Left lung (tissue), 4 donors: ENCODE measurements at regions not wholly inside any gene's neighbourhood (a gene's known extent, or its start where the extent isn't known, plus 50 kb on each side); places are given as distances from the start of the nearest gene placed in this dataset.

Experiments used
- ATAC-seq: fragments of 200-7000 bp; cut with Tn5 transposase; one replicate; pipeline ENCODE4 v1.9.1; 2020; ENCODE audit warnings: moderate library complexity
- DNase-seq, 4 donors: peaks; one replicate each; pipeline ENCODE4 v3.0.0-alpha.2; 2013 to 2020
- H3K27ac ChIP-seq, 2 donors: fragments of 200-600 bp; sonication (generic) in 1 of 2; one replicate each; pipeline versions ENCODE4 v1.5.0 to v1.8.0; 2020 to 2021
- H3K27me3 ChIP-seq, 2 donors: fragments of 200-600 bp; sonication (generic) in 1 of 2; one replicate each; pipeline versions ENCODE4 v1.5.0 to v1.8.0; 2020 to 2021
- H3K36me3 ChIP-seq, 2 donors: fragments of 200-600 bp; sonication (generic) in 1 of 2; one replicate each; pipeline versions ENCODE4 v1.5.0 to v1.8.0; 2020 to 2021
- H3K4me1 ChIP-seq, 2 donors: fragments of 200-600 bp; one replicate each; pipeline ENCODE4 v1.8.0; 2021
- H3K4me3 ChIP-seq, 2 donors: fragments of 200-600 bp; sonication (generic) in 1 of 2; one replicate each; pipeline versions ENCODE4 v1.5.0 to v1.8.0; 2020 to 2021; ENCODE audit warnings: mild to moderate bottlenecking in 1 of 2
- H3K9me3 ChIP-seq, 2 donors: fragments of 200-600 bp; sonication (generic) in 1 of 2; one replicate each; pipeline versions ENCODE4 v1.5.0 to v1.8.0; 2020 to 2021
- CTCF ChIP-seq, 2 donors: fragments of 200-600 bp; sonication (generic) in 1 of 2; IDR thresholded peaks; one replicate each; pipeline versions ENCODE4 v1.5.0 to v1.8.0; 2021; ENCODE audit warnings: antibody characterized with exemption in 2 of 2
- intact Hi-C, 2 donors: fragments of 100-400 bp; cut with DNase I; formaldehyde crosslinking; loops; one replicate each; pipeline versions ENCODE4 v1.11.2 to v1.14.2; 2022
- donor health status: DM: no; HTN: yes; CAD: no.
- donor health status: DM: no; HTN: no; CAD: no.

GRCh38 chr3:18806633-18807032 is 341.7 kb upstream of the KCNH8 start:
- no peak for DNase-seq
- H3K9me3 ChIP-seq = no peaks in the 10 kb centered on the region
- no peak for TF ChIP-seq CTCF (IDR thresholded peaks at IDR 0.05)
- no peaks in the 10 kb centered on the region for H3K36me3 ChIP-seq
- H3K27ac ChIP-seq = no peak overlapping the region
- intact Hi-C loops = no loop called here
- no peaks in the 10 kb centered on the region for H3K4me1 ChIP-seq
- no peak for ATAC-seq
- H3K27me3 ChIP-seq = no peaks in the 10 kb centered on the region
- no peak overlapping the region for H3K4me3 ChIP-seq

GRCh38 chr3:18797378-18797777 is 350.9 kb upstream of the KCNH8 start:
- no peaks in the 10 kb centered on the region for H3K36me3 ChIP-seq
- H3K27ac ChIP-seq = no peak overlapping the region
- no peaks in the 10 kb centered on the region for H3K9me3 ChIP-seq
- H3K4me1 ChIP-seq = no peaks in the 10 kb centered on the region
- H3K4me3 ChIP-seq = no peak overlapping the region
- no peak for TF ChIP-seq CTCF (IDR thresholded peaks at IDR 0.05)
- intact Hi-C loops = no loop called here
- no peak for DNase-seq
- ATAC-seq = no peak
- H3K27me3 ChIP-seq = no peaks in the 10 kb centered on the region

GRCh38 chr3:18795078-18795477 is 353.2 kb upstream of the KCNH8 start:
- intact Hi-C loops = no loop called here
- Histone ChIP-seq H3K9me3 (no peaks in the 10 kb centered on the region), H3K36me3 (no peaks in the 10 kb centered on the region), H3K4me3 (no peak overlapping the region), H3K4me1 (no peaks in the 10 kb centered on the region), H3K27me3 (no peaks in the 10 kb centered on the region), H3K27ac (no peak overlapping the region)
- TF ChIP-seq CTCF (IDR thresholded peaks at IDR 0.05) = no peak
- DNase-seq (no peak), ATAC-seq (no peak)

GRCh38 chr3:18791752-18792151 is 356.6 kb upstream of the KCNH8 start:
- ATAC-seq (no peak), DNase-seq (peak in 1 of 4 donors; percentile 24)
- intact Hi-C loops = no loop called here
- H3K27me3 ChIP-seq = no peaks in the 10 kb centered on the region
- H3K36me3 ChIP-seq = no peaks in the 10 kb centered on the region
- no peak for TF ChIP-seq CTCF (IDR thresholded peaks at IDR 0.05)
- H3K4me1 ChIP-seq = no peaks in the 10 kb centered on the region
- H3K9me3 ChIP-seq = no peaks in the 10 kb centered on the region
- H3K27ac ChIP-seq = no peak overlapping the region
- no peak overlapping the region for H3K4me3 ChIP-seq

GRCh38 chr3:18791182-18791581 is 357.1 kb upstream of the KCNH8 start:
- no peaks in the 10 kb centered on the region for H3K9me3 ChIP-seq
- no peak for TF ChIP-seq CTCF (IDR thresholded peaks at IDR 0.05)
- H3K4me1 ChIP-seq = no peaks in the 10 kb centered on the region
- DNase-seq (no peak), ATAC-seq (no peak)
- H3K27ac ChIP-seq = no peak overlapping the region
- no peaks in the 10 kb centered on the region for H3K27me3 ChIP-seq
- no peaks in the 10 kb centered on the region for H3K36me3 ChIP-seq
- intact Hi-C loops = no loop called here
- no peak overlapping the region for H3K4me3 ChIP-seq
